Transverse colon (tissue), 3 donors: ENCODE measurements at regions not wholly inside any gene's neighbourhood (a gene's known extent, or its start where the extent isn't known, plus 50 kb on each side); places are given as distances from the start of the nearest gene placed in this dataset.

Source experiments
- CTCF ChIP-seq, 5 experiments: fragments of 200-600 bp in 3 of 5; fragments of 450-650 bp in 2 of 5; sonication (generic) in 3 of 5; IDR thresholded peaks; 1 replicate in 2 of 5; 2 replicates in 3 of 5; pipeline ENCODE4 v1.5.1; 2016 to 2017; ENCODE audit warnings: antibody characterized with exemption in 5 of 5, inconsistent platforms in 3 of 5, mild to moderate bottlenecking in 2 of 5, moderate library complexity in 1 of 5
- POLR2A ChIP-seq: fragments of 450-650 bp; IDR thresholded peaks from one replicate; pipeline ENCODE4 v1.6.1; 2016; ENCODE audit warnings: antibody characterized with exemption, mild to moderate bottlenecking, moderate library complexity

GRCh38 chr12:61095111-61095510, 1165.1 kb upstream of the USP15 start:
- TF ChIP-seq CTCF (IDR thresholded peaks at IDR 0.05): no peak
- TF ChIP-seq POLR2A: no peak
